IPS-NIHi7 (cell line): ENCODE measurements at regions not wholly inside any gene's neighbourhood (a gene's known extent, or its start where the extent isn't known, plus 50 kb on each side); places are given as distances from the start of the nearest gene placed in this dataset.
"Not testable (repeated sequence)": the region's sequence is repeated elsewhere in the genome, so short reads cannot be mapped to it uniquely, and the experiment has no call there.

ENCODE experiments used
- DNase-seq: peaks from one replicate; pipeline ENCODE4 v3.0.0; 2012; ENCODE audit warnings: mixed read lengths; ENCODE audit errors: extremely low spot score

- no peak for DNase-seq
These were observed 1436.8 kb upstream of the PCDH9 start for GRCh38 chr13:68666774-68667397.

GRCh38 chr13:68645814-68646213 is 1415.7 kb upstream of the PCDH9 start:
- no peak for DNase-seq

- DNase-seq, result no peak
These were observed 1414.5 kb upstream of the PCDH9 start for GRCh38 chr13:68644611-68645010.

- DNase-seq, result no peak
These were observed 1406.6 kb upstream of the PCDH9 start for GRCh38 chr13:68636784-68637183.

GRCh38 chr13:68628994-68629393 is 1398.9 kb upstream of the PCDH9 start:
- no peak for DNase-seq

GRCh38 chr13:68627379-68627778 is 1397.2 kb upstream of the PCDH9 start:
- DNase-seq, result no peak

- DNase-seq, result no peak
These were observed 1386.6 kb upstream of the PCDH9 start for GRCh38 chr13:68616600-68617222.

- DNase-seq, result no peak
These were observed 1379.5 kb upstream of the PCDH9 start for GRCh38 chr13:68609661-68610060.

- DNase-seq, result no peak
These were observed 1378.0 kb upstream of the PCDH9 start for GRCh38 chr13:68608147-68608546.

GRCh38 chr13:68597641-68598040 is 1367.5 kb upstream of the PCDH9 start:
- no peak for DNase-seq

GRCh38 chr13:68588623-68589022 is 1358.5 kb upstream of the PCDH9 start:
- no peak for DNase-seq

GRCh38 chr13:68584776-68585175 is 1354.6 kb upstream of the PCDH9 start:
- no peak for DNase-seq

GRCh38 chr13:68574053-68574452 is 1343.9 kb upstream of the PCDH9 start:
- no peak for DNase-seq

GRCh38 chr13:68551701-68552522 is 1321.8 kb upstream of the PCDH9 start:
- no peak for DNase-seq

GRCh38 chr13:68550330-68550729 is 1320.2 kb upstream of the PCDH9 start:
- no peak for DNase-seq

GRCh38 chr13:68540244-68540643 is 1310.1 kb upstream of the PCDH9 start:
- no peak for DNase-seq

- no peak for DNase-seq
These were observed 1305.2 kb upstream of the PCDH9 start for GRCh38 chr13:68535329-68535728.

- DNase-seq, result not testable (repeated sequence)
These were observed 1297.0 kb upstream of the PCDH9 start for GRCh38 chr13:68527167-68527566.

- no peak for DNase-seq
These were observed 1293.8 kb upstream of the PCDH9 start for GRCh38 chr13:68523838-68524424.

GRCh38 chr13:68522184-68522583 is 1292.0 kb upstream of the PCDH9 start:
- no peak for DNase-seq

GRCh38 chr13:68509734-68510621 is 1279.8 kb upstream of the PCDH9 start:
- DNase-seq, result no peak
